NCI-H2171 treated with DMSO at 0.1 percent for 48 hours (cell line): ENCODE measurements at regions not wholly inside any gene's neighbourhood (a gene's known extent, or its start where the extent isn't known, plus 50 kb on each side); places are given as distances from the start of the nearest gene placed in this dataset.

Experiments
- DNase-seq: peaks from one replicate; lab custom pipeline; 2025; lab: John Stamatoyannopoulos, UW

GRCh38 chr7:156032973-156033372 is 220.7 kb upstream of the SHH start:
- DNase-seq: no peak

GRCh38 chr7:156031679-156032478 is 219.6 kb upstream of the SHH start:
- no peak for DNase-seq

GRCh38 chr7:156029460-156030007 is 217.3 kb upstream of the SHH start:
- DNase-seq: no peak

GRCh38 chr7:156028521-156028920 is 216.3 kb upstream of the SHH start:
- no peak for DNase-seq

GRCh38 chr7:156027821-156028220 is 215.6 kb upstream of the SHH start:
- no peak for DNase-seq

- no peak for DNase-seq
These were observed 214.3 kb upstream of the SHH start for GRCh38 chr7:156026603-156027002.

GRCh38 chr7:156026076-156026600 is 213.9 kb upstream of the SHH start:
- DNase-seq: no peak

- DNase-seq: no peak
These were observed 213.4 kb upstream of the SHH start for GRCh38 chr7:156025675-156026074.

GRCh38 chr7:156024201-156024600 is 211.9 kb upstream of the SHH start:
- DNase-seq: no peak

GRCh38 chr7:156022483-156023459 is 210.5 kb upstream of the SHH start:
- DNase-seq: no peak

GRCh38 chr7:156021471-156021870 is 209.2 kb upstream of the SHH start:
- DNase-seq: no peak

GRCh38 chr7:156020566-156020965 is 208.3 kb upstream of the SHH start:
- no peak for DNase-seq

GRCh38 chr7:156019776-156020565 is 207.7 kb upstream of the SHH start:
- DNase-seq: no peak

GRCh38 chr7:156019308-156019707 is 207.0 kb upstream of the SHH start:
- no peak for DNase-seq

GRCh38 chr7:156017916-156018700 is 205.8 kb upstream of the SHH start:
- DNase-seq: no peak

- no peak for DNase-seq
These were observed 205.2 kb upstream of the SHH start for GRCh38 chr7:156017431-156017830.

GRCh38 chr7:156015237-156016020 is 203.2 kb upstream of the SHH start:
- DNase-seq: no peak

GRCh38 chr7:156014808-156015207 is 202.5 kb upstream of the SHH start:
- DNase-seq: no peak

GRCh38 chr7:156014201-156014600 is 201.9 kb upstream of the SHH start:
- no peak for DNase-seq

- DNase-seq: no peak
These were observed 200.1 kb upstream of the SHH start for GRCh38 chr7:156012412-156012811.
